Tibial nerve (tissue), 4 donors: ENCODE measurements at regions not wholly inside any gene's neighbourhood (a gene's known extent, or its start where the extent isn't known, plus 50 kb on each side); places are given as distances from the start of the nearest gene placed in this dataset.

ENCODE experiments used
- DNase-seq, 2 donors: peaks; one replicate each; pipeline ENCODE4 v3.0.0-alpha.2; 2019; ENCODE audit warnings: low spot score in 2 of 2
- H3K27ac ChIP-seq, 4 donors: fragments of 200-600 bp; sonication (generic) in 3 of 4; one replicate each; pipeline ENCODE4 v1.5.1; 2017 to 2019; ENCODE audit warnings: mild to moderate bottlenecking in 1 of 4
- H3K27me3 ChIP-seq, 2 donors: fragments of 200-600 bp; sonication (generic) in 1 of 2; one replicate each; pipeline versions ENCODE4 v1.5.1 to v1.6.0; 2017 to 2019
- H3K36me3 ChIP-seq, 3 donors: fragments of 200-600 bp; sonication (generic); one replicate each; pipeline ENCODE4 v1.5.1; 2018 to 2019
- H3K4me1 ChIP-seq, 4 donors: fragments of 200-600 bp; sonication (generic) in 3 of 4; one replicate each; pipeline ENCODE4 v1.5.1; 2017 to 2019
- H3K4me3 ChIP-seq, 4 donors: fragments of 200-600 bp; sonication (generic) in 3 of 4; one replicate each; pipeline ENCODE4 v1.5.1; 2017 to 2019; ENCODE audit warnings: mild to moderate bottlenecking in 1 of 4, moderate library complexity in 1 of 4
- H3K9me3 ChIP-seq, 4 donors: fragments of 200-600 bp; sonication (generic) in 3 of 4; one replicate each; pipeline ENCODE4 v1.5.1; 2017 to 2019
- CTCF ChIP-seq, 5 experiments: fragments of 200-600 bp in 3 of 5; fragments of 450-650 bp in 2 of 5; sonication (generic) in 3 of 5; IDR thresholded peaks; one replicate each; pipeline ENCODE4 v1.5.1; 2016 to 2019; ENCODE audit warnings: antibody characterized with exemption in 5 of 5, mild to moderate bottlenecking in 3 of 5, moderate library complexity in 2 of 5
- EP300 ChIP-seq, 2 donors: sonication (generic); formaldehyde crosslinking; IDR thresholded peaks; one replicate each; pipeline ENCODE4 v1.6.1; 2017; ENCODE audit warnings: antibody characterized with exemption in 2 of 2, mild to moderate bottlenecking in 1 of 2
- POLR2A ChIP-seq, 2 donors: fragments of 450-650 bp; IDR thresholded peaks; one replicate each; pipeline ENCODE4 v1.6.1; 2017; ENCODE audit warnings: antibody characterized with exemption in 2 of 2, mild to moderate bottlenecking in 2 of 2, moderate library complexity in 2 of 2
- WGBS, 2 donors: methylation state at CpG; one replicate each; pipeline ENCODE4 v1.1.5; 2018; 5-methylcytosine and 5-hydroxymethylcytosine counted together

DNA sequence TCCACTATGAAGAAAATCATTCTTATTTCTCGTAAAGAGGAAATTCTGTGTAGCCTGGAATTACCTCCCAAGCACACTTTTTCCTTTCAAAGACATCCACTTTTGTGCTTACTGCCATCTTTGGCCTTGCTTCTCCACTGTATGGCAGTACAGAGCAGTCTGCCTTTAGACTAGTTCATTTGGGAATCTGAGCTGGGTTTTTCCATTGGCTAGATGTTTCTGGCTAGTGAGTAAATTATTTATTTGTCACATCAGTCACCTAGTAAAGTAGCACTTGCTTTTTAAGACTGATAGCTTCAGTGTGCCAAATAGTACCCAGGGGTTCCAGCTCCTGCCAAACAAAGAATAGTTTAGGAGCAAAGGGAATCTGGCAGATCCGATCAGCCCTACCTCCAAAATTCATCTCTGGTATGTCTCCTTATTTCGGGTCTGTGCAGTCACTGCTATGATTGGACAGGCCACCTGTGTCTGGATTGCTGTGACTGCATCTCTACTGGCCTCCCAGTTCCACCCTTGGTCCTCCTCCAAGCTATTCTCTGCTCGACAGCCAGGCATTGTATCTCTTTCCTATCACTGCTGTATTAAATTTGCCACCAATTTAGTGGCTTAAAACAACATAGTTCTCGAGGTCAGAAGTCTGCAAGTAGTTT, 97.6 kb downstream of the NUDT12 start:
- DNase-seq: no peak
- WGBS, 2 donors: 87 to 96% methylated on average over 5 of the region's 5 CpGs
- TF ChIP-seq EP300 (IDR thresholded peaks at IDR 0.05): no peak
- no peak for TF ChIP-seq CTCF (IDR thresholded peaks at IDR 0.05)
- TF ChIP-seq POLR2A (IDR thresholded peaks at IDR 0.05): no peak

GRCh38 chr5:103463261-103463660, 99.3 kb downstream of the NUDT12 start:
- Histone ChIP-seq H3K27ac (no peak overlapping the region), H3K27me3 (no peaks in the 10 kb centered on the region), H3K4me1 (no peaks in the 10 kb centered on the region), H3K9me3 (no peaks in the 10 kb centered on the region), H3K36me3 (no peaks in the 10 kb centered on the region), H3K4me3 (no peak overlapping the region)
- TF ChIP-seq CTCF (IDR thresholded peaks at IDR 0.05) (no peak), POLR2A (IDR thresholded peaks at IDR 0.05) (no peak), EP300 (IDR thresholded peaks at IDR 0.05) (no peak)
- no peak for DNase-seq
- whole genome bisulfite sequencing, 2 donors: 85 to 87% methylated on average over 5 of the region's 5 CpGs

More for the DNA sequence above, 97.6 kb downstream of the NUDT12 start:
- H3K4me1 ChIP-seq: no peaks in the 10 kb centered on the region
- H3K36me3 ChIP-seq: no peaks in the 10 kb centered on the region
- no peak overlapping the region for H3K4me3 ChIP-seq
- no peak overlapping the region for H3K27ac ChIP-seq
- no peaks in the 10 kb centered on the region for H3K9me3 ChIP-seq
- no peaks in the 10 kb centered on the region for H3K27me3 ChIP-seq

GRCh38 chr5:103461243-103461642, 101.3 kb downstream of the NUDT12 start:
- DNase-seq: no peak
- TF ChIP-seq CTCF (IDR thresholded peaks at IDR 0.05): no peak
- TF ChIP-seq POLR2A (IDR thresholded peaks at IDR 0.05): no peak
- TF ChIP-seq EP300 (IDR thresholded peaks at IDR 0.05): no peak
- Histone ChIP-seq H3K27ac (no peak overlapping the region), H3K4me3 (no peak overlapping the region), H3K27me3 (no peaks in the 10 kb centered on the region), H3K36me3 (no peaks in the 10 kb centered on the region), H3K9me3 (no peaks in the 10 kb centered on the region), H3K4me1 (no peaks in the 10 kb centered on the region)
- WGBS, 2 donors: 12 to 17% methylated on average over 1 of the region's 1 CpG

DNA sequence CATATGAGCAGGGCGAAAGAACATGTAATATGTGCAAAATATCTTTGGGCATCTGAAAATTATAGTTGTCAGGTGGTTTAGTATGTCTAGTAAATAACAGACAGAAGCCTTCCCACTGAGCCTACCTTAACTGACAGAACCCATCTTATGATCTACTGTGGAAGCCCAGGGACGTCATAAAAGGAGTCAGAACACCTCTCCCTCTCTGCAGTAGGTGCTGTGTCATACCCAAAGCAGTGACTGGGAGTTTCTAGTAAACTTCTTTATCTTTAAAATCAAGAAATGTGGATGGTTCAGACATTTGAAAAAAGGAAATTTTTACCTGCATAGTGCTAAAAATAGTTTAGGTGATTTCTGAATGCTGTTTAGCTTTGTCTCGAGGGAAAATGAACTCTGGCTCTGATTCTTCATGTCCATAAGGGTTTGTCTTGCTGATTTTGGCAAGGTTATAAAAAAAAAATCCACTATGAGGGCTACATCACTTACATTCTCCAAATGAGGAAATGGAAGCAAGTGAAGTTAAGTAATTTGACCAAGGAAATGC, 104.0 kb downstream of the NUDT12 start:
- H3K4me1 ChIP-seq: no peaks in the 10 kb centered on the region
- H3K27me3 ChIP-seq: no peaks in the 10 kb centered on the region
- no peak overlapping the region for H3K27ac ChIP-seq
- no peak for DNase-seq
- no peaks in the 10 kb centered on the region for H3K36me3 ChIP-seq
- 74 to 87% methylated on average over 3 of the region's 3 CpGs for WGBS, 2 donors
- no peak overlapping the region for H3K4me3 ChIP-seq
- TF ChIP-seq CTCF (IDR thresholded peaks at IDR 0.05) (no peak), POLR2A (IDR thresholded peaks at IDR 0.05) (no peak)
- no peaks in the 10 kb centered on the region for H3K9me3 ChIP-seq

DNA sequence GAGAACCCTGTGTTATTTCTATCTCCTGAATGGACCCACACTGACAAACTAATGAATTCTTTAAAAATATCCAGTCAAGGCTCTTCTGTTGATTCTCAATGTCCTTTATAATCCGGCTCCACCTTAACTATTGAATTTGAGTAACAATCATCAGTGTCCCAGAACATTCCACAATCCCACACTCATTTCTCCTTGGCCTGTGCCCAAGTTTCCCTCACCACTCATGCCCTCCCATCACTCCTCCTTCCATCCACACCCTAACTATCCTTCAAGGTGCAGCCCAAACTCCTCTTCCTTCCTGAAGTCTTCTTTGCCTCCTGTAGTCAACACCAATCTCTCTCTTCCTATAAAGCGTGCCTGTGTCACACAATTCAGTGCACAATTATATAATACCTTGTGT, 106.1 kb downstream of the NUDT12 start:
- 82 to 92% methylated on average over 2 of the region's 2 CpGs for WGBS, 2 donors
- no peaks in the 10 kb centered on the region for H3K9me3 ChIP-seq

More for the DNA sequence above, 106.1 kb downstream of the NUDT12 start:
- DNase-seq: no peak
- no peaks in the 10 kb centered on the region for H3K27me3 ChIP-seq
- TF ChIP-seq EP300 (IDR thresholded peaks at IDR 0.05) (no peak), CTCF (IDR thresholded peaks at IDR 0.05) (no peak), POLR2A (IDR thresholded peaks at IDR 0.05) (no peak)
- no peaks in the 10 kb centered on the region for H3K36me3 ChIP-seq
- H3K4me3 ChIP-seq: no peak overlapping the region
- no peaks in the 10 kb centered on the region for H3K4me1 ChIP-seq
- H3K27ac ChIP-seq: no peak overlapping the region
